C4-2B (cell line): ENCODE measurements at regions not wholly inside any gene's neighbourhood (a gene's known extent, or its start where the extent isn't known, plus 50 kb on each side); places are given as distances from the start of the nearest gene placed in this dataset.
"Not testable (repeated sequence)": the region's sequence is repeated elsewhere in the genome, so short reads cannot be mapped to it uniquely, and the experiment has no call there.

Experiments used
- H3K27ac ChIP-seq: fragments of 450-650 bp; 2 replicates; pipeline ENCODE4 v1.5.1; 2017
- ZFX ChIP-seq: fragments of 450-650 bp; IDR thresholded peaks from 2 replicates; pipeline ENCODE4 v1.6.1; 2017
- TF ChIP-seq, protein P1 (sequence below): fragments of 450-650 bp; conservative IDR thresholded peaks from 2 replicates; pipeline ENCODE4 v1.5.1; 2017; ENCODE audit warnings: mild to moderate bottlenecking

DNA sequence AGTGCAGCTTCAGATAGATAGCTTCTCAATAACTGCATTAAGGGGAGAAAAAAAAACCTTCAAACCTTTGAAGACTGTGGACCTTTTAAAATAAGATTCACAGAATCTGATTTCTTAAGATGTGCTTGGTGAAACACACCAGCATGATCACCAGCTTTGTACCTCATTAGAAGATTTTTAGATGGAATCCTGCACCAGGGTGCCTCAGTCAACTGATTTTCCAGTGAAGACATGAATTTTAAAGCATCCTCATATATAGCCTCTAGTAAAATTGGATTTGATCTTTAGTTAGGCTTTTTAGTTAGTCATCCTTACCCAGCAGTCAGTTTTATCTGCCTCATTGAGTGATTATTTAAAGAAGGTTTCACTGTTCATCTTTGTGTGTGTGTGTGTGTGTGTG is 208.6 kb upstream of the DEPDC1 start:
- no peak overlapping the region for H3K27ac ChIP-seq
- no peak for TF ChIP-seq ZFX
- TF ChIP-seq, protein P1, sequence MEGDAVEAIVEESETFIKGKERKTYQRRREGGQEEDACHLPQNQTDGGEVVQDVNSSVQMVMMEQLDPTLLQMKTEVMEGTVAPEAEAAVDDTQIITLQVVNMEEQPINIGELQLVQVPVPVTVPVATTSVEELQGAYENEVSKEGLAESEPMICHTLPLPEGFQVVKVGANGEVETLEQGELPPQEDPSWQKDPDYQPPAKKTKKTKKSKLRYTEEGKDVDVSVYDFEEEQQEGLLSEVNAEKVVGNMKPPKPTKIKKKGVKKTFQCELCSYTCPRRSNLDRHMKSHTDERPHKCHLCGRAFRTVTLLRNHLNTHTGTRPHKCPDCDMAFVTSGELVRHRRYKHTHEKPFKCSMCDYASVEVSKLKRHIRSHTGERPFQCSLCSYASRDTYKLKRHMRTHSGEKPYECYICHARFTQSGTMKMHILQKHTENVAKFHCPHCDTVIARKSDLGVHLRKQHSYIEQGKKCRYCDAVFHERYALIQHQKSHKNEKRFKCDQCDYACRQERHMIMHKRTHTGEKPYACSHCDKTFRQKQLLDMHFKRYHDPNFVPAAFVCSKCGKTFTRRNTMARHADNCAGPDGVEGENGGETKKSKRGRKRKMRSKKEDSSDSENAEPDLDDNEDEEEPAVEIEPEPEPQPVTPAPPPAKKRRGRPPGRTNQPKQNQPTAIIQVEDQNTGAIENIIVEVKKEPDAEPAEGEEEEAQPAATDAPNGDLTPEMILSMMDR, result no peak

DNA sequence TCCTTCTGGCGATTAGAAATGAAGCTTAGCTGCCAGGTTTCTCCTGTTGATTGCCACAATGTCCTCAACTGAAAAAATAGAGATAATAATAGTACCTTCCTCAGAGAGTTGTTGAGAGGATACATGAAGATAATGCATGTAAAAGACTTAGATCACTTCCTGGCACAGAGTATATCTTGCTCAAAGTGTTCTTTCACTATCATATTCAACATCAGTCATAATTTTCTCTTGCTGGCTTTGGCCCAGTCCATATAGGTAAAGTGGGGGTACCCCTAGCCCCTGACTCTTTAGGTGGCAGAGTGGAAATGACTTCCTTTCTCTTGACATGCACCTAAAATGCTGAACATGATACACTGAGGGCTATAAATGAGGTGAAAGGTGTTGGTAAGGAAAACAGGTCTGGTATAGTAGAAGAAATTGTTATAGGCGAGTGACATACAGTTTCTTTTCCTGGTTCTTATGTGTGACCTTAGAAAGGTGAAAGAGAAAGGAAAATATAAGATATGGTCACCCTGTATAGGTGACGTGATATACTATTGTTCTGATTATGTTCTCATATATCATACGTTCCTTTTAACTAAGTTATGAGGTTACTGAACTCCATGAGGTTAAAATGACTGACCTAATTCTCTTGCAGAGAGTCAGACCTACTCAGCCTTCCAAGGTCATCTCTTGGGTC is 209.9 kb upstream of the DEPDC1 start:
- no peak overlapping the region for H3K27ac ChIP-seq
- TF ChIP-seq ZFX, result no peak
- TF ChIP-seq, protein P1, result no peak

DNA sequence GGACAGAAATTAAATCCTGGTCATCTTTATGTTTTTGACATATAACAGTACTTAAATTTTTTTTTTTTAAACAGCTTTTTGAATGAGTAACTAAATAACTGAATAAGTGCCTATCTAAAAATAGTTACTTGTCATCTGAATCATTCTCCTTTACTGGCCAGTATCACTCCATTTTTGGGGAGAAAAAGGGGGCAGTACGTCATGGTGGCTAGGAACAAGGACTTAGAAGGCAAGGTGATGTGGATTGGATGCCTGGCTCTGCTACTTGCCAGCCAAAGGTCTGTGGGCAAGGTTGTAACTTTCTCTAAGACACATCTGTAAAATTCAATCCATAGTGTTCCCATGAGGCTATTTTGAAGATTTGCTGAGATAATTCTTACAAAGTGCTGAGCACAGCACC is 220.4 kb upstream of the DEPDC1 start:
- H3K27ac ChIP-seq, result peak overlapping the region; percentile 43; the same call in 1 of the 2 replicates
- no peak for TF ChIP-seq ZFX
- TF ChIP-seq, protein P1, result no peak

DNA sequence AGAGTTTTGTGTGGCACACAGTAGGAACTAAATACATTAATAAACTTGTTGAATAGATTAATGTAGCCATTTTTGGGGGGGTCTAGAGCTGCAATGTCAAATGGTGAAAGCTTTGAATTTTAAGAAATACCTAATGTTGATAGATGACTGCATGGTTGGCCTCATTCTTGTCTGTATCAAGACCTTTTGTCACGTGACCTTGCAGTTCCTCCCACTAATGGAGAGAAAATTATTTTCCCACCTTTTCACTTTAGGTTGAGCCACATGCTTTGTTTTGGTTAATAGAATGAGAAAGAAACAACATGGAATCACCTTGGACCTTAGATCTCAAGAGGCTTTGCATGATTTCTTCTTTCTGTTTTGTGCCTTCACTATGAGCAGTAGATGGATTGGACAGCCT is 223.6 kb upstream of the DEPDC1 start:
- TF ChIP-seq ZFX, result no peak
- TF ChIP-seq, protein P1, result no peak
- no peak overlapping the region for H3K27ac ChIP-seq

DNA sequence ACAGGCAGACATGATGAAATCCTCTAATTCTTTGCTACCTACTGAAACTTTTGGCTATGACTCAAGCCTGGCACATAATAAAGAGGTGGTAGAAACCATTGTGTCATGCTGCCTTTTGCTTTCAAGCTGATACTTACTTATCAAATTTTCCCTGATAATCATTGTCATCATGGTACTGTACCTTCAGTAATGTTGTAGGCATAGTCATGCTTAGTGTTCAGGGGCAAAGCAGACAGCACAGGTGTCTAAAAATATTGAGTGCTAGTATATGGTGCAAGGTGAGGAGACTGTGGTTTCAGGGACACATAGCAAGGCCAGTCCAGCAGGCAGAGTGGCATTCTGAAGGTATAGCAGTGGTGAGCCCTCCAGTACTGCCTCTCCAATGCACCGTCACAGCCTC is 226.9 kb upstream of the DEPDC1 start:
- no peak overlapping the region for H3K27ac ChIP-seq
- TF ChIP-seq ZFX, result no peak
- TF ChIP-seq, protein P1, result no peak

DNA sequence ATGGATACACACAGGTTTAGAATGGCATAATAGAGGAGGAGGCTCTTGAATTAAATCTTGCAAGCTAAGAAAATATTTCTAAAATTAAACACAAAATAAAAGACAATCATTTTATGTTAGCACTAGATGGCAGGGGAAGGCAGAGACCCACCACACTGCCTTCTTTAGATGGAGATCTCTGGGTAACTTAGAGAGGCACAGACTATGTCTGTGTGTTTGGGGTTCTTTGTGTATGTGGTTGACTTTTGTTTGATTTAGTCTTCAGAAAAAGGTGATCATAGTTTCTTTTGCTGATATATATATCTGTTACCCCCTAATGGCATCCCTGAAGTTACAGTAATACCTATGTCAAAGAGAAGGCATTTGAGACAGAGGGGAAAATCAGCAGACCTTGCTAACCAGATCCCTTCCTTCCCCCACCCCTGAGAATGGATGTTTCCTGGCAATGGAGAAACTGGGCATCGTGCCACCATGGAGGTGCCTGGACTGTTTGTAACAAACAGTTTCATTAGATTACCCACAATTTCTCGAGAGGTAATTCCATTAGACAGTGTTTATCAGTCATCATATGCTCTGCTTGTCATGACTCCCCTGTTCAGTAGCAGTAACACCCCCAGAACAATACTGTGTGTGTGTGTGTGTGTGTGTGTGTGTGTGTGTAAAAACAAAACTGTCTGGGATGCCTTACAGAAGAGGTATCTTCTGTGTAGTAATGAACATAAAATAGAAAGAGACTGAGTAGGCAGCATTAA is 228.3 kb upstream of the DEPDC1 start:
- TF ChIP-seq ZFX, result no peak
- TF ChIP-seq, protein P1, result no peak
- no peak overlapping the region; the same call in 1 of the 2 replicates for H3K27ac ChIP-seq

DNA sequence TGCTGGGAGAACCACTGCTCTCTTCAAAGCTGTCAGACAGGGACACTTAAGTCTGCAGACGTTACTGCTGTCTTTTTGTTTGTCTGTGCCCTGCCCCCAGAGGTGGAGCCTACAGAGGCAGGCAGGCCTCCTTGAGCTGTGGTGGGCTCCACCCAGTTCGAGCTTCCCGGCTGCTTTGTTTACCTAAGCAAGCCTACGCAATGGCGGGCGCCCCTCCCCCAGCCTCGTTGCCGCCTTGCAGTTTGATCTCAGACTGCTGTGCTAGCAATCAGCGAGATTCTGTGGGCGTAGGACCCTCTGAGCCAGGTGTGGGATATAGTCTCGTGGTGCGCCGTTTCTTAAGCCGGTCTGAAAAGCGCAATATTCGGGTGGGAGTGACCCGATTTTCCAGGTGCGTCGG is 242.6 kb upstream of the DEPDC1 start:
- not testable (repeated sequence) for H3K27ac ChIP-seq

DNA sequence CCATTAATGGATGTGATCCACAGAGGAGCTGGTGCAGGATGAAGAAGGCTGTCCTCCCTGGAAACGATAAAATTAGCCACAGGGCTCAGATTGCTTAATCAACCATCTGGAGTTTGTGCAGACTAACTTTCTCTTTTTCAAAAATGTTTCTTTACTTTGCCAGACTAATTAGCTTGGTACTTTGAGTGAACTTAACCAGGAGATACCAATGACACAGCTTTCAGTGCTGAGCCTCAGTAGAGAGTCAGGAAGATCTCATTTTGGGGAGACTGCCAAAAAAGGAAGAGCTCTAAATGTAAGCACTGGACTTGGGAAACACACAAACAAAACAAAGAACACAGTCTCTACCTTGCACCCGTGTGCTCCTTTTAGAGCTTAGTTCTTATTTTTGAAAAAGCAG is 248.1 kb upstream of the DEPDC1 start:
- no peak for TF ChIP-seq ZFX
- TF ChIP-seq, protein P1, result no peak
- no peak overlapping the region for H3K27ac ChIP-seq
